ENCODE measurements at regions not wholly inside any gene's neighbourhood (a gene's known extent, or its start where the extent isn't known, plus 50 kb on each side); places are given as distances from the start of the nearest gene placed in this dataset.

DNA sequence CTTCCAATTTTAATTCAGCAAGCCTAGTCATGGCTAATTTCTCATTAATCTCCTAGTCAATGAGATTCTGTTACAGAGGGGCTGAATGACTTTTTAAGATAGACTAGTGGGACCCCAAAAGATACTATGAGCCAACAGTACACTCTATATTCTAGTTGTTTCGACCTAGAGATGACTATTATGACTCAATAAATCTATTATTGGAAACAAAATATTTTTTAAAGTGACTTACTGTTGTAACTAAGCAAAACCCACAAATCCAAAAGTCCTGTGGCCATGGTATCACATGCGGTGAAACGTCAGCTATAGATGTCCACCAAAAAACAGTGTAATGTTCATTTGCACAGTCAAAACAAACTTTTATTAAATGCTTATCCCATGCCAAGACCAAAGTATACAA, 95.3 kb upstream of the ADO start:
- no peak for DNase-seq (ENCODE audit: low read depth in 2 of 2)
- TF ChIP-seq, protein P1, sequence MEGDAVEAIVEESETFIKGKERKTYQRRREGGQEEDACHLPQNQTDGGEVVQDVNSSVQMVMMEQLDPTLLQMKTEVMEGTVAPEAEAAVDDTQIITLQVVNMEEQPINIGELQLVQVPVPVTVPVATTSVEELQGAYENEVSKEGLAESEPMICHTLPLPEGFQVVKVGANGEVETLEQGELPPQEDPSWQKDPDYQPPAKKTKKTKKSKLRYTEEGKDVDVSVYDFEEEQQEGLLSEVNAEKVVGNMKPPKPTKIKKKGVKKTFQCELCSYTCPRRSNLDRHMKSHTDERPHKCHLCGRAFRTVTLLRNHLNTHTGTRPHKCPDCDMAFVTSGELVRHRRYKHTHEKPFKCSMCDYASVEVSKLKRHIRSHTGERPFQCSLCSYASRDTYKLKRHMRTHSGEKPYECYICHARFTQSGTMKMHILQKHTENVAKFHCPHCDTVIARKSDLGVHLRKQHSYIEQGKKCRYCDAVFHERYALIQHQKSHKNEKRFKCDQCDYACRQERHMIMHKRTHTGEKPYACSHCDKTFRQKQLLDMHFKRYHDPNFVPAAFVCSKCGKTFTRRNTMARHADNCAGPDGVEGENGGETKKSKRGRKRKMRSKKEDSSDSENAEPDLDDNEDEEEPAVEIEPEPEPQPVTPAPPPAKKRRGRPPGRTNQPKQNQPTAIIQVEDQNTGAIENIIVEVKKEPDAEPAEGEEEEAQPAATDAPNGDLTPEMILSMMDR (IDR thresholded peaks at IDR 0.05; ENCODE audit: low read depth, low read length): no peak
- no peak overlapping the region for H3K4me3 ChIP-seq (replicated peaks in 1 of 2; ENCODE audit: low read depth in 2 of 2, low read length in 2 of 2)

DNA sequence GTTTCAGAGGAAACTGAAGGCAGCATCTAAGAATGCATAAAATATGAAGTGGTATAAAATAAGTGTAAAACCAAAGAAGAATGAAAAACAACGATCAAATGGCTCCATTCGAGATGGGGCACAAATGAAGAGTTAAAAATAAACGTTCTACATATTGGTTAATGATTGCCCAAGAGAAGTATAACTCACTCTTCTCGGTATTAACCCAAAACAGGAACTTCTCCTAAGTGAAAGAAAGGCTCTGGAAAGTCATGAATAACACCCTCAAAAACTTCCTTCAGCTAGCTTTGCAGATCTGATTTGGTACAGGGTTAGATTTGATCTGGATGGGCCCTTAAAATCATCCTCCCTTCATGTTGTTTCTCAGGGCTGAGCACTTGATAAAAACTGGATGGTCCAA, 94.3 kb upstream of the ADO start:
- DNase-seq (ENCODE audit: low read depth in 2 of 2): no peak
- no peak overlapping the region for H3K4me3 ChIP-seq (replicated peaks in 1 of 2; ENCODE audit: low read depth in 2 of 2, low read length in 2 of 2)
- TF ChIP-seq, protein P1 (IDR thresholded peaks at IDR 0.05; ENCODE audit: low read depth, low read length): no peak

DNA sequence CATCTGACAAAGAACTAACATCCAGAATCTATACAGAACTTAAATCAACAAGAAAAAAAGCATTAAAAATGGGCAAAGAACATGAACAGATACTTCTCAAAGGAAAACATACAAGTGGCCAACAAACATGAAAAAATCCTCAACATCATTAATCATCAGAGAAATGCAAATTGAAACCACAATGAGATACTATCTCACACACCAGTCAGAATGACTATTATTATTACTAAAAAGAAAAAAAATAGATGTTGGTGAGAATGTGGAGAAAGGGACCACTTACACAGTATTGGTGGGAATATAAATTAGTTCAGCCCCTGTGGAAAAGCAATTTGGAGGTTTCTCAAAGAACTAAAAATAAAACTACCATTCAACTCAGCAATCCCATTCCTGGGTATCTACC, 89.1 kb upstream of the ADO start:
- no peak overlapping the region for H3K4me3 ChIP-seq (replicated peaks in 1 of 2; ENCODE audit: low read depth in 2 of 2, low read length in 2 of 2)
- TF ChIP-seq, protein P1 (IDR thresholded peaks at IDR 0.05; ENCODE audit: low read depth, low read length): no peak
- DNase-seq (ENCODE audit: low read depth in 2 of 2): no peak

DNA sequence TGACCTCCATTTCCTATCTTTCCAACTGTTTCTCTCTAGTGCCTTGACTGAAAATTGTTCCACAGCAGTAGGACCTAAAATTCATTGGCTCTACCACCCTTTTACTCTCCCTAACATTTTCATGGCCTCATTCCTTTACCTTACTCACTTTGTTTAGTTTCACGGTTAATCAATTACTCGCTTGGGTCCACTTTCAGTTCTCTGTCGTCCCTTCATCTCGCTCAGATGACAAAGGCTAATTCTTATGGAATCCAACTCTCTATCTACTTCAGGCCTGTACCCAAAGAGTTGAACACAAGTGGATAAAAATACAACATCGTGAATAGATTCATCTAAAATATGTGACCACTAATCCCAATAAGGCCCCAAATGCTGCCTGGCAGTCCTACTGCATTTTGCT, 85.9 kb upstream of the ADO start:
- no peak for DNase-seq (ENCODE audit: low read depth in 2 of 2)
- no peak overlapping the region for H3K4me3 ChIP-seq (replicated peaks in 1 of 2; ENCODE audit: low read depth in 2 of 2, low read length in 2 of 2)
- TF ChIP-seq, protein P1 (IDR thresholded peaks at IDR 0.05; ENCODE audit: low read depth, low read length): no peak

DNA sequence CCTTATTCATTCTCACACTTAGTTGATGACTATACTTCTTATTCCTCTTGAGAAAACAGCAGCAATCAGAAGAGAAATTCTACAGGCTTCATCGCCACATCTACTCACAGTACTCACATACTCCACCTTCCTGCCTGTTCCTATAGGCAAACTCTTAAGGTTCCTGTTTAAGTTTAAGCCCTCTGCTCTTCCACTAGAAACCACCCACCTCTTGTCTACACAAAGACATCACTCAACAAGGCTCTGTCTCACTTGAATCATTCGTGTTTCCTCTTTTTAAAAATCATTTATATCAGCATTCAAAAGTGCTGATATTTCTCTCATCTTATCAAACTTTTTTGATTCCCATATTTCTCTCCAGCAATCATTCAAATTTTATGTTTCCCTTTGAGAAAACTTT, 85.5 kb upstream of the ADO start:
- H3K4me3 ChIP-seq (replicated peaks in 1 of 2; ENCODE audit: low read depth in 2 of 2, low read length in 2 of 2): no peak overlapping the region
- TF ChIP-seq, protein P1 (IDR thresholded peaks at IDR 0.05; ENCODE audit: low read depth, low read length): no peak
- DNase-seq (ENCODE audit: low read depth in 2 of 2): no peak

DNA sequence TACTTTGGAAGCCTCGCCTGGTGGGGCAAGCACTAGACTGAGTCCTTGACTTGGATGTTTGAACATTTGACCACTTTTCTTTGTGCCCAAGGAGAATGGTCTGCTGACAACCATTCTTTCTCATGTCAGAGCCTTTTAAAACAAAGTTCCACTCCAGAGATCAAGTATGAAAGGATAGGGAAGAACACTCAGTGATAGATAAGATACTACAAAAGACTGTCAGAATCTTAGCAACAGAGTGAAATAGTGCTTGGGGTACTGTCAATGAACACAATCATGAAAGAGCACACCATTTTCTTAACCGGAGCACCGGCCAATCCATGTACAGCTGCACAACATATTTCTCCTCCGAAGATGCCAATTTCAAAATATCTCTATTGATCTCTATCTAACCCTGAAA, 82.8 kb upstream of the ADO start:
- no peak for DNase-seq (ENCODE audit: low read depth in 2 of 2)
- no peak overlapping the region for H3K4me3 ChIP-seq (replicated peaks in 1 of 2; ENCODE audit: low read depth in 2 of 2, low read length in 2 of 2)
- TF ChIP-seq, protein P1 (IDR thresholded peaks at IDR 0.05; ENCODE audit: low read depth, low read length): no peak

DNA sequence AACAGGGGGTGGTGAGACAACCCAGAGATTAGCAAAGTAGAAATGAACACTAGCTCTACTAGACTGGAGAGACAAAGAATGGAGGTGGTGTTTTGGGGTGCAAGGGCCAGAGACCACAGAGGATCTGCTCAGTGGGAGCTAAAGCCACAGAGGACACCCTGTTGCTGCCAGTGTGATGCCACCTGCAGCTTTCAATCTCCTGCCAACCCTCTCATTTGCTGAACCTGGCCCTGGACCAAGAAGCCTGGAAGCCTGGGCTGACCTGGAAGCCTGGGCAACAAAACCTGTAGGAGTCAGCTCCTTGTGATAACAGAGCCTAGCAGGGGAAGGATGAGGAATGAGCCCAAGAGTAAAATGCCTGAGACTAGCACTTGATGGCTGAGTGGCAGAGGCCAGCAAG, 81.1 kb upstream of the ADO start:
- TF ChIP-seq, protein P1 (IDR thresholded peaks at IDR 0.05; ENCODE audit: low read depth, low read length): no peak
- H3K4me3 ChIP-seq (replicated peaks in 1 of 2; ENCODE audit: low read depth in 2 of 2, low read length in 2 of 2): no peak overlapping the region
- no peak for DNase-seq (ENCODE audit: low read depth in 2 of 2)
